Stomach (tissue), 4 donors: ENCODE measurements at regions not wholly inside any gene's neighbourhood (a gene's known extent, or its start where the extent isn't known, plus 50 kb on each side); places are given as distances from the start of the nearest gene placed in this dataset.

Experiments
- POLR2A ChIP-seq, 4 donors: fragments of 450-650 bp; IDR thresholded peaks; one replicate each; pipeline ENCODE4 v1.6.1; 2016; ENCODE audit warnings: antibody characterized with exemption in 4 of 4, control low read depth in 2 of 4, mild to moderate bottlenecking in 1 of 4, moderate library complexity in 1 of 4
- TF ChIP-seq, protein P1 (sequence below), 7 experiments: fragments of 450-650 bp in 4 of 7; fragments of 200-600 bp in 3 of 7; sonication (generic) in 3 of 7; IDR thresholded peaks; one replicate each; pipeline ENCODE4 v1.5.1; 2016 to 2019; ENCODE audit warnings: antibody characterized with exemption in 7 of 7, control low read depth in 2 of 7, mild to moderate bottlenecking in 1 of 7

DNA sequence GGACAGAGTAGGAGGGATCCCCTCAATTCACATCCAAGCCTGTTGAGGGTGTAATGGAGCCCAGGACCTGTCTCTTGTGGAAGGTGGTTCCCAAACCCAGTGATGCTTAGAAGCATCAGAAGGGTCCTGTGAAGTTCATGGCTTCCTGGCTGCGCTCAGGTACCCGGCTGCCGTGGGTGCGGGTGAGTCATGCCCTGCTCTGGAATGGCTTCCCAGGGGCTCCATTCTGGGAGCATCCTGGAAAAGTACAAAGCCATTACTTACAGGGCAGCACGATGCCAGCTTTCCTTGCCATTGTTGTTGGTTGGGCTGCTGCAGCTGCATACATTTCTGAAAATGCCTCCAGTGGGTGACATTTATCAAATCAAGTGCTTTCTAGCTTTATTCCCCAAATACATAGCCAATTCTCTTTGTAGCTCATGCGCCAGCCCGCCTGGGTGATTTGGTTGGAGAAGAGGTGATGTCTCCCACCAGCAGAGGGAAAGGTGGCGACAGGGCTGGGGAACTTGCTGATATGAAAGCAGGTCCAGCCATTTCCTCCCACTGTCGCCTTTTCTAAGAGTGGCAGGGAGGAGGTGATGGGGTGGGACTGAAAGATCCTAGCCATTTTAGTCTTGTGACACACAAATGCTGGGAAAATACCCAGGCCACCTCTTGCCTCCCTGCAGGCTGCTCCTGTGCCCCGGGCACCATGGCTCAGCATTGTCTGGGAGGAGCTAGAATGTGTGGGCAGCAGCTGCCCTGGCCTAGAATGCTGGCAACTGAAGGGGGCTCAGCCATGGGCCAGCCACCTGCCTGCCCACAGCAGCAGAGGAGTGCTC is 65.9 kb upstream of the HPCAL1 start:
- TF ChIP-seq, protein P1, sequence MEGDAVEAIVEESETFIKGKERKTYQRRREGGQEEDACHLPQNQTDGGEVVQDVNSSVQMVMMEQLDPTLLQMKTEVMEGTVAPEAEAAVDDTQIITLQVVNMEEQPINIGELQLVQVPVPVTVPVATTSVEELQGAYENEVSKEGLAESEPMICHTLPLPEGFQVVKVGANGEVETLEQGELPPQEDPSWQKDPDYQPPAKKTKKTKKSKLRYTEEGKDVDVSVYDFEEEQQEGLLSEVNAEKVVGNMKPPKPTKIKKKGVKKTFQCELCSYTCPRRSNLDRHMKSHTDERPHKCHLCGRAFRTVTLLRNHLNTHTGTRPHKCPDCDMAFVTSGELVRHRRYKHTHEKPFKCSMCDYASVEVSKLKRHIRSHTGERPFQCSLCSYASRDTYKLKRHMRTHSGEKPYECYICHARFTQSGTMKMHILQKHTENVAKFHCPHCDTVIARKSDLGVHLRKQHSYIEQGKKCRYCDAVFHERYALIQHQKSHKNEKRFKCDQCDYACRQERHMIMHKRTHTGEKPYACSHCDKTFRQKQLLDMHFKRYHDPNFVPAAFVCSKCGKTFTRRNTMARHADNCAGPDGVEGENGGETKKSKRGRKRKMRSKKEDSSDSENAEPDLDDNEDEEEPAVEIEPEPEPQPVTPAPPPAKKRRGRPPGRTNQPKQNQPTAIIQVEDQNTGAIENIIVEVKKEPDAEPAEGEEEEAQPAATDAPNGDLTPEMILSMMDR (IDR thresholded peaks at IDR 0.05): no peak
- TF ChIP-seq POLR2A (IDR thresholded peaks at IDR 0.05): no peak
